Neural progenitor cell (in vitro differentiated cells): ENCODE measurements at regions not wholly inside any gene's neighbourhood (a gene's known extent, or its start where the extent isn't known, plus 50 kb on each side); places are given as distances from the start of the nearest gene placed in this dataset.

Experiments
- DNase-seq: peaks from one replicate; pipeline ENCODE4 v3.0.0-alpha.2; 2016; ENCODE audit warnings: low spot score
- H2AFZ ChIP-seq: fragments of 200-600 bp; sonication (generic); replicated peaks from 2 replicates; pipeline ENCODE4 v1.6.1; 2016; ENCODE audit warnings: antibody characterized with exemption
- H3F3A ChIP-seq: fragments of 200-600 bp; sonication (generic); 2 replicates; pipeline ENCODE4 v1.6.1; 2016; ENCODE audit warnings: antibody characterized with exemption, low read depth
- H3K27ac ChIP-seq: fragments of 200-600 bp; sonication (generic); 2 replicates; pipeline ENCODE4 v1.5.1; 2016; ENCODE audit warnings: mild to moderate bottlenecking
- H3K27me3 ChIP-seq: fragments of 200-600 bp; sonication (generic); 2 replicates; pipeline ENCODE4 v1.6.1; 2016; ENCODE audit warnings: mild to moderate bottlenecking, moderate library complexity
- H3K36me3 ChIP-seq: fragments of 200-600 bp; sonication (generic); 2 replicates; pipeline ENCODE4 v1.5.1; 2016
- H3K4me1 ChIP-seq: fragments of 200-600 bp; sonication (generic); 2 replicates; pipeline ENCODE4 v1.6.1; 2016; ENCODE audit warnings: mixed run types
- H3K4me2 ChIP-seq: fragments of 200-600 bp; sonication (generic); 2 replicates; pipeline ENCODE4 v1.6.1; 2016
- H3K4me3 ChIP-seq: fragments of 200-600 bp; sonication (generic); 2 replicates; pipeline ENCODE4 v1.5.1; 2016
- H3K79me2 ChIP-seq: fragments of 200-600 bp; sonication (generic); 2 replicates; pipeline ENCODE4 v1.6.1; 2016; ENCODE audit warnings: low read depth
- H3K9ac ChIP-seq: fragments of 200-600 bp; sonication (generic); 2 replicates; pipeline ENCODE4 v1.6.1; 2016
- H3K9me3 ChIP-seq: fragments of 200-600 bp; sonication (generic); 2 replicates; pipeline ENCODE4 v1.5.1; 2016; ENCODE audit warnings: low read depth
- H4K20me1 ChIP-seq: fragments of 200-600 bp; sonication (generic); 2 replicates; pipeline ENCODE4 v1.6.1; 2016; ENCODE audit warnings: low read depth
- H3K27ac Mint-ChIP-seq: 3 replicates; pipeline ENCODE4 v1.8.0; 2021; ENCODE audit warnings: mixed read lengths
- H3K27me3 Mint-ChIP-seq: 2 replicates; pipeline ENCODE4 v1.8.0; 2022; ENCODE audit warnings: low read depth, mild to moderate bottlenecking, inconsistent platforms, moderate library complexity, mixed read lengths; ENCODE audit not compliant: insufficient read depth
- H3K36me3 Mint-ChIP-seq: 3 replicates; pipeline ENCODE4 v1.8.0; 2021; ENCODE audit warnings: mixed read lengths
- H3K4me1 Mint-ChIP-seq: 3 replicates; pipeline ENCODE4 v1.8.0; 2021; ENCODE audit warnings: mixed read lengths
- H3K4me3 Mint-ChIP-seq: 3 replicates; pipeline ENCODE4 v1.8.0; 2021; ENCODE audit warnings: mild to moderate bottlenecking, moderate library complexity, mixed read lengths
- H3K9me3 Mint-ChIP-seq: 3 replicates; pipeline ENCODE4 v1.8.0; 2020; ENCODE audit warnings: mixed read lengths
- EZH2 ChIP-seq: fragments of 200-600 bp; sonication (generic); IDR thresholded peaks from 2 replicates; pipeline ENCODE4 v1.6.1; 2017; ENCODE audit warnings: antibody characterized with exemption, mild to moderate bottlenecking, moderate library complexity
- EZH2phosphoT487 ChIP-seq: fragments of 200-600 bp; sonication (generic); IDR thresholded peaks from 2 replicates; pipeline ENCODE4 v1.6.1; 2017; ENCODE audit warnings: antibody characterized with exemption
- TF ChIP-seq, protein P1 (sequence below): fragments of 200-600 bp; sonication (generic); IDR thresholded peaks from 2 replicates; pipeline ENCODE4 v1.5.1; 2017; ENCODE audit warnings: antibody characterized with exemption, mild to moderate bottlenecking

DNA sequence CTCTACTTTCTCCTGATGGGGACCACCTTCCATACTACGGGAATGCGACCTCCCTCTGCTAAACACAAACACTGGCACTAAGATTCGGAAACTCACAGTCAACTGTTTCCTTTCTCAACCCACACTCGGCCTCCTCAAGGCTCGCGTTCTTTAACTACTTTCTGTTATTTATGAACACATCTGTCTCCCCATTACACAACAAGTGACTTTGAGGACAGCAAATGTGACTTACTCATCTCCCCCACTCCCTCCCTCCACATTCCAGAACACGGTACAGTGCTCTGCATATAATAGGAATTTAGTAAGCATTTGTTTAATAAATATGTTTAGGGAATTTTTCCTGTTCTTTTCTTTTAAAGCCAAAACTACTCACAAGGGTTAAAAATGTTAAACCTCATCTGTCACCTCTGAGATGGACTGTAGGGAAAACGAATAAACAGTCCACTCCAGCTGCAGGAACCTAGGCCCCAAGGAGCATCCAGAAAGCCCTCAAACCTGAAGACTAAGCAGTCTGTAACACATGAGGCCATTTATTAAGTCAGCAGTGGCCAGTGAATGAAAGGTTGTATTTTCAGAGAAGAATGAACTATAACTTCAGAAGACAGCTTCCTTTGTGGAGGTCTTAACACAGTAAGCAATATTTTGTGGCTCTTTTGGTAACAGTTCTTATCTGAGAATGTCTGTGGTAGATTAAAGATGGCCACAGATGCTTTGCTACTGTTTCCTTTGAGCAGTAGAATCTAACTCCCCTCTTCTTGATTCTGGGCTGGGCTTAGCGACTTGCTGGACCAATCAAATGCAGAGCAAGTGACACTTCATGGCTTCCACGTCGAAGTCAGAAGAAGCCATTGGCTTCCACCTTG, 209.6 kb upstream of the DTNBP1 start:
- Mint-ChIP-seq H3K36me3 (no peaks in the 10 kb centered on the region), H3K4me1 (peaks cover 41% of the 10 kb centered on the region), H3K27me3 (peaks cover 4% of the 10 kb centered on the region), H3K9me3 (no peaks in the 10 kb centered on the region), H3K4me3 (no peak overlapping the region), H3K27ac (no peak overlapping the region)
- H3K4me1 ChIP-seq = no peaks in the 10 kb centered on the region
- H3K4me3 ChIP-seq = no peak overlapping the region
- no peaks in the 10 kb centered on the region for H3K27me3 ChIP-seq
- H3K27ac ChIP-seq = no peak overlapping the region
- DNase-seq = no peak
- no peaks in the 10 kb centered on the region for H4K20me1 ChIP-seq
- no peak overlapping the region for H2AFZ ChIP-seq
- no peaks in the 10 kb centered on the region for H3F3A ChIP-seq
- H3K9ac ChIP-seq = no peak overlapping the region
- H3K79me2 ChIP-seq = no peaks in the 10 kb centered on the region
- no peak overlapping the region for H3K4me2 ChIP-seq
- TF ChIP-seq, protein P1, sequence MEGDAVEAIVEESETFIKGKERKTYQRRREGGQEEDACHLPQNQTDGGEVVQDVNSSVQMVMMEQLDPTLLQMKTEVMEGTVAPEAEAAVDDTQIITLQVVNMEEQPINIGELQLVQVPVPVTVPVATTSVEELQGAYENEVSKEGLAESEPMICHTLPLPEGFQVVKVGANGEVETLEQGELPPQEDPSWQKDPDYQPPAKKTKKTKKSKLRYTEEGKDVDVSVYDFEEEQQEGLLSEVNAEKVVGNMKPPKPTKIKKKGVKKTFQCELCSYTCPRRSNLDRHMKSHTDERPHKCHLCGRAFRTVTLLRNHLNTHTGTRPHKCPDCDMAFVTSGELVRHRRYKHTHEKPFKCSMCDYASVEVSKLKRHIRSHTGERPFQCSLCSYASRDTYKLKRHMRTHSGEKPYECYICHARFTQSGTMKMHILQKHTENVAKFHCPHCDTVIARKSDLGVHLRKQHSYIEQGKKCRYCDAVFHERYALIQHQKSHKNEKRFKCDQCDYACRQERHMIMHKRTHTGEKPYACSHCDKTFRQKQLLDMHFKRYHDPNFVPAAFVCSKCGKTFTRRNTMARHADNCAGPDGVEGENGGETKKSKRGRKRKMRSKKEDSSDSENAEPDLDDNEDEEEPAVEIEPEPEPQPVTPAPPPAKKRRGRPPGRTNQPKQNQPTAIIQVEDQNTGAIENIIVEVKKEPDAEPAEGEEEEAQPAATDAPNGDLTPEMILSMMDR = no peak
- TF ChIP-seq EZH2phosphoT487 = no peak
- H3K9me3 ChIP-seq = no peaks in the 10 kb centered on the region
- H3K36me3 ChIP-seq = no peaks in the 10 kb centered on the region

GRCh38 chr6:15871276-15871675, 208.4 kb upstream of the DTNBP1 start:
- H3K27ac Mint-ChIP-seq = no peak overlapping the region
- no peak overlapping the region for H3K27ac ChIP-seq
- no peaks in the 10 kb centered on the region for H3K4me1 ChIP-seq
- no peaks in the 10 kb centered on the region for H3K27me3 ChIP-seq
- TF ChIP-seq, protein P1 = no peak
- TF ChIP-seq EZH2phosphoT487 (no peak), EZH2 (no peak)
- peaks cover 41% of the 10 kb centered on the region for H3K4me1 Mint-ChIP-seq
- H3K36me3 ChIP-seq = no peaks in the 10 kb centered on the region
- no peak overlapping the region for H3K4me3 ChIP-seq
- H3K79me2 ChIP-seq = no peaks in the 10 kb centered on the region
- no peaks in the 10 kb centered on the region for H4K20me1 ChIP-seq
- H3K9me3 ChIP-seq = no peaks in the 10 kb centered on the region
- no peaks in the 10 kb centered on the region for H3F3A ChIP-seq
- H3K4me3 Mint-ChIP-seq = no peak overlapping the region
- no peak overlapping the region for H3K9ac ChIP-seq
- no peak overlapping the region for H3K4me2 ChIP-seq
- H2AFZ ChIP-seq = no peak overlapping the region
- no peaks in the 10 kb centered on the region for H3K9me3 Mint-ChIP-seq
- no peak for DNase-seq
- H3K36me3 Mint-ChIP-seq = no peaks in the 10 kb centered on the region
- H3K27me3 Mint-ChIP-seq = peaks cover 2% of the 10 kb centered on the region

DNA sequence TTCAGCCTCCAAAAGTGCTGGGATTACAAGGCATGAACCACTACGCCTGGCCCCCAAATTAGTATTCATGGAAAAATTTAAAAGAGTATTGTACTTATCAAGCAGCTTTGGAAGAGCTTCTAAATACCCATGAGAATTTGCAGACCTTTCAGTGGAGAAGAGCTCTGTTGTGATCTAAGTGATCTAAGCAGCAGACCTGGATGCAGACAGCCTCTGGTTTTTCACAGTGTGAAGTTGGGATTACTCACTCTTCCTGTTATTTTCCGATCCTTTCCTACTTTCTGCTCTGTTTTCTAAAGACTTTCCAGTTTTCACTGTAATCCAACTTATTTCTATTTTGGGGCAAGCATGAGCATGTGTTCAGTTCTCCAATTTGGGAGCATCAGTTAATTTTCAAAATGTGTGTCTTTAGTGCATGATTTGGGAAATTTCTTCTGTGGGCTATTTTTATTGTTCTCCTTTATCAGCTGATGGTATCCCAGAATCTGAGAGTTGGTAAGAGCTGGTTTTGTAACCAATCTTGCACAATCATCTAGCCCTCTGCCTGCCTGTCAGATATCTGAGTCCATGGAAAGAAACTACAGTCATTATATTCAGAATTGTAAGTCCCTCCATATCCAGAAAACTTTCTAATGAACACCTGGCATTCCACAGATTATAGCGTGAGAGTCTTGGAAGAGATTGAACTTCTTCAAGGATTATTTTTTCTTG, 207.7 kb upstream of the DTNBP1 start:
- H3K4me1 ChIP-seq = no peaks in the 10 kb centered on the region
- H3K27ac ChIP-seq = no peak overlapping the region
- no peak overlapping the region for H3K4me3 ChIP-seq
- H3K79me2 ChIP-seq = no peaks in the 10 kb centered on the region
- no peaks in the 10 kb centered on the region for H4K20me1 ChIP-seq
- H2AFZ ChIP-seq = no peak overlapping the region
- H3K9me3 ChIP-seq = no peaks in the 10 kb centered on the region
- DNase-seq = no peak
- H3K4me2 ChIP-seq = no peak overlapping the region
- H3F3A ChIP-seq = no peaks in the 10 kb centered on the region
- H3K27me3 Mint-ChIP-seq = peaks cover 2% of the 10 kb centered on the region
- H3K9me3 Mint-ChIP-seq = no peaks in the 10 kb centered on the region
- TF ChIP-seq EZH2 = no peak
- TF ChIP-seq, protein P1 = no peak
- no peak for TF ChIP-seq EZH2phosphoT487
- H3K9ac ChIP-seq = no peak overlapping the region
- no peak overlapping the region for H3K4me3 Mint-ChIP-seq
- no peaks in the 10 kb centered on the region for H3K36me3 Mint-ChIP-seq
- H3K27me3 ChIP-seq = no peaks in the 10 kb centered on the region
- H3K36me3 ChIP-seq = no peaks in the 10 kb centered on the region
- no peak overlapping the region for H3K27ac Mint-ChIP-seq
- peaks cover 41% of the 10 kb centered on the region for H3K4me1 Mint-ChIP-seq
